ENCODE measurements at regions not wholly inside any gene's neighbourhood (a gene's known extent, or its start where the extent isn't known, plus 50 kb on each side); places are given as distances from the start of the nearest gene placed in this dataset.

DNA sequence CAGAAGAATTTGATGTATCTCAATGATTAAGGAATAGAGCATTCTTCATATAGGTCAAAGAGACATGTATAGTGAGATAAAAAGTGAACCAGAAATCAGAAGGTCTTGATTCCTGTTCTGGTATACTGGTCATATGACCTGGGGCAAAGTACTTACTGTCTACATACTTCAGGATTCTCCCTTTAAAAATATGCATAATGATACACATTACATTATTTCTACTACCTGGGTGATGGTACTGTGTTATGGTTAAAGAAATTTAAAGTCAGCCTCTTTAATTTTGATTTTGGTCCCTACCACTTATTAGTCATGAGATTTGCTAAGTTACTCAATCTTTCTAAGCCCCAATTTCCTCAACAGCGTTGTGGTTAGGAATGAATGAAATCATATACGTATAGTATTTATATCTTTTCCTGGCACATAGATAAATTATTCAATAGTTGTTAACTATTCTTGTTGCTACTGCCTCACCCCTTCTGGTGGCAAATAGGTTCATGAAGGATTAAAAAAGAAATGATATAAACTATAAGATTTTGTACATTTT, 984.1 kb downstream of the TLE4 start:
- Histone ChIP-seq H3K79me2 (ENCODE audit: insufficient read depth, low read length) (no peaks in the 10 kb centered on the region), H3K14ac (ENCODE audit: insufficient read depth, low read length) (no peak overlapping the region), H2BK5ac (ENCODE audit: insufficient read length, low read length) (no peak overlapping the region), H3K79me1 (ENCODE audit: insufficient read depth, low read depth, low read length, poor library complexity, severe bottlenecking) (no peaks in the 10 kb centered on the region), H2AK5ac (ENCODE audit: insufficient read length, low read length) (no peak overlapping the region), H3K23me2 (ENCODE audit: insufficient read length, low read depth, low read length, poor library complexity, severe bottlenecking) (no peaks in the 10 kb centered on the region), H2BK120ac (ENCODE audit: low read depth, low read length, poor library complexity, severe bottlenecking) (no peak overlapping the region), H3K27me3 (ENCODE audit: insufficient read depth, low read length) (no peaks in the 10 kb centered on the region), H2BK20ac (ENCODE audit: low read depth, low read length, poor library complexity, severe bottlenecking) (no peak overlapping the region), H4K5ac (ENCODE audit: insufficient read length, low read depth, low read length) (no peak overlapping the region), H2AFZ (ENCODE audit: low read length) (no peak overlapping the region), H3T11ph (ENCODE audit: low read length) (no peak overlapping the region), H3K27ac (ENCODE audit: insufficient read length, low read depth, low read length) (no peak overlapping the region), H2BK12ac (ENCODE audit: insufficient read length, low read depth, low read length) (no peak overlapping the region), H3K4ac (ENCODE audit: low read depth, low read length) (no peak overlapping the region), H3K23ac (ENCODE audit: insufficient read length, low read depth, low read length) (no peak overlapping the region), H4K20me1 (ENCODE audit: control insufficient read depth, insufficient read depth, insufficient read length) (no peaks in the 10 kb centered on the region), H3K9ac (ENCODE audit: extremely low read depth, insufficient read length, low read length) (no peak overlapping the region), H3K4me2 (ENCODE audit: insufficient read depth, insufficient read length, low read length) (no peak overlapping the region), H4K91ac (ENCODE audit: insufficient read length, low read depth, low read length) (no peak overlapping the region), H3K18ac (ENCODE audit: insufficient read length, low read depth, low read length) (no peak overlapping the region), H4K8ac (replicated peaks; ENCODE audit: insufficient read length, low read depth, low read length) (no peak overlapping the region), H3K9me3 (ENCODE audit: control insufficient read depth, low read depth, low read length) (no peaks in the 10 kb centered on the region), H3K56ac (ENCODE audit: insufficient read length, low read depth, low read length) (no peak overlapping the region), H2BK15ac (ENCODE audit: low read depth, low read length) (no peak overlapping the region), H3K4me1 (ENCODE audit: insufficient read depth, low read length) (no peaks in the 10 kb centered on the region)
- H3K9me3 Mint-ChIP-seq: no peaks in the 10 kb centered on the region
- TF ChIP-seq, protein P1, sequence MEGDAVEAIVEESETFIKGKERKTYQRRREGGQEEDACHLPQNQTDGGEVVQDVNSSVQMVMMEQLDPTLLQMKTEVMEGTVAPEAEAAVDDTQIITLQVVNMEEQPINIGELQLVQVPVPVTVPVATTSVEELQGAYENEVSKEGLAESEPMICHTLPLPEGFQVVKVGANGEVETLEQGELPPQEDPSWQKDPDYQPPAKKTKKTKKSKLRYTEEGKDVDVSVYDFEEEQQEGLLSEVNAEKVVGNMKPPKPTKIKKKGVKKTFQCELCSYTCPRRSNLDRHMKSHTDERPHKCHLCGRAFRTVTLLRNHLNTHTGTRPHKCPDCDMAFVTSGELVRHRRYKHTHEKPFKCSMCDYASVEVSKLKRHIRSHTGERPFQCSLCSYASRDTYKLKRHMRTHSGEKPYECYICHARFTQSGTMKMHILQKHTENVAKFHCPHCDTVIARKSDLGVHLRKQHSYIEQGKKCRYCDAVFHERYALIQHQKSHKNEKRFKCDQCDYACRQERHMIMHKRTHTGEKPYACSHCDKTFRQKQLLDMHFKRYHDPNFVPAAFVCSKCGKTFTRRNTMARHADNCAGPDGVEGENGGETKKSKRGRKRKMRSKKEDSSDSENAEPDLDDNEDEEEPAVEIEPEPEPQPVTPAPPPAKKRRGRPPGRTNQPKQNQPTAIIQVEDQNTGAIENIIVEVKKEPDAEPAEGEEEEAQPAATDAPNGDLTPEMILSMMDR (conservative IDR thresholded peaks at IDR 0.05): no peak
- no peak overlapping the region for H3K27ac Mint-ChIP-seq
- no peak overlapping the region for H3K4me3 Mint-ChIP-seq
- WGBS (ENCODE audit: extremely low coverage, insufficient read length, low lambda C conversion rate): no CpG with 5 or more reads among the region's 2 CpGs
- no peaks in the 10 kb centered on the region for H3K36me3 Mint-ChIP-seq (ENCODE audit: insufficient read depth in 1 of 3, low read depth in 3 of 3)
- no peak for DNase-seq
- no peaks in the 10 kb centered on the region; a peak in 1 of 4 replicates for H3K4me1 Mint-ChIP-seq
- no peaks in the 10 kb centered on the region for H3K27me3 Mint-ChIP-seq (ENCODE audit: low read depth)

All from H9 (cell line).